Spinal cord (tissue), 9 donors: ENCODE measurements at regions not wholly inside any gene's neighbourhood (a gene's known extent, or its start where the extent isn't known, plus 50 kb on each side); places are given as distances from the start of the nearest gene placed in this dataset.
"Not testable (repeated sequence)": the region's sequence is repeated elsewhere in the genome, so short reads cannot be mapped to it uniquely, and the experiment has no call there.

Source experiments
- DNase-seq, 6 donors: peaks; one replicate each; pipeline versions ENCODE4 v3.0.0 to v3.0.0-alpha.2; 2013 to 2015; ENCODE audit warnings: low spot score in 6 of 6, low read depth in 4 of 6
- H3K27ac ChIP-seq: one replicate; pipeline ENCODE4 v1.5.1; 2013; ENCODE audit warnings: low read depth, low read length, control low read depth
- H3K27me3 ChIP-seq: one replicate; pipeline ENCODE4 v1.6.1; 2013; ENCODE audit warnings: low read length; ENCODE audit not compliant: control insufficient read depth, insufficient read depth
- H3K36me3 ChIP-seq: one replicate; pipeline ENCODE4 v1.6.1; 2013; ENCODE audit warnings: low read length; ENCODE audit not compliant: control insufficient read depth, insufficient read depth
- H3K4me1 ChIP-seq: one replicate; pipeline ENCODE4 v1.6.1; 2013; ENCODE audit warnings: low read length; ENCODE audit not compliant: control insufficient read depth, insufficient read depth
- H3K4me3 ChIP-seq: one replicate; pipeline ENCODE4 v1.5.1; 2013; ENCODE audit warnings: low read depth, low read length, control low read depth
- H3K9me3 ChIP-seq: one replicate; pipeline ENCODE4 v1.6.1; 2013; ENCODE audit warnings: low read length; ENCODE audit not compliant: control insufficient read depth, insufficient read depth
- WGBS: methylation state at CpG from one replicate; pipeline ENCODE4 v1.1.5; 2013; ENCODE audit warnings: missing lambda C conversion rate; ENCODE audit not compliant: insufficient coverage; 5-methylcytosine and 5-hydroxymethylcytosine counted together
- donor health status: healthy.

DNA sequence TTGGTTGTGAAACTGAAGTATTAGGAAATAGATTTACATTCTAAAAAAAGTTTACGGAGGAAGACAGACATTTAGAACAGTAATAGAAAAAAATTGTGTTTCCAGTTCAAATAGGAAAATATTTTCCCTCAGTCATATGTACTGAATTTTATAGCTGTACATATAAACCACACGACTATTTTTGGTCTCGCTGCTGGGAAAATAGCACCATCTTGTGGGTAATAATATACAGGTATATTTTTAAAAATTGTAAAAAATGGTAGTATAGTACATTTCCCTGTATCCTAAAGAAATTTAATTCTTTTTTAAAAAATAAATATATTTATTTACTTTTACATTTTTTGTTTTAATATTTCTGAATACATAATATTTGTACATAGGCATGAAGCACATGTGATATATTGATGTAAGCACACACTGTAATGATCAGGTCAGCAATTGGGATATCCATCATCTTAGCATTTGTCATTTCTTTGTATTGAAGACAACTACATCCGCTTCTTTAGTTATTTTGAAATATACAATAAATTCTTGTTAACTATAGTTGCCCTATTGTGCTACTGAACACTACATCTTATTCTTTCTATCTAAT, 168.6 kb downstream of the ALX1 start:
- H3K9me3 ChIP-seq = no peaks in the 10 kb centered on the region
- no peaks in the 10 kb centered on the region for H3K4me1 ChIP-seq
- H3K27me3 ChIP-seq = no peaks in the 10 kb centered on the region
- peak in 3 of 6 donors; percentile 1 to 63 (median 25) for DNase-seq
- no CpG with 5 or more reads among the region's 4 CpGs for WGBS
- no peaks in the 10 kb centered on the region for H3K36me3 ChIP-seq
- H3K4me3 ChIP-seq = no peak overlapping the region
- H3K27ac ChIP-seq = no peak overlapping the region

DNA sequence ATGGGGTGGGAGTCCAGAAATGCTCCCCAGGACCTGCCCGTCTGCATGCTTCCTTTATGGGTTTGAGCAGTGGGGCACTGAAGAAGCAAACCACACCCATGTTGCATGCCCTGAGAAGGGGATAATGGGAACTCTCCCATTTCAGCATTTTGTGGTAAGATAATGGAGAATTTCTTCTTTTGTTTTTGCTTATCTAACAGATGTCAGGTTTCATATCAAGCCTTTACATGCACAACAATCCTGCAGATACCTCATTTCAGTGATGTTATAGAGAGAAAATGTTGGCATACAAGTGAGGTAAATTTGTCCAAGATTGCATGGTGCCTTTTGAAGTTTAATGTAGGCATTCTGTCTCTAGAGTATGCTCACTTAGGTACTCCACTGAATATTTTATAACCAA, 177.0 kb downstream of the ALX1 start:
- Histone ChIP-seq H3K27ac (no peak overlapping the region), H3K9me3 (no peaks in the 10 kb centered on the region), H3K36me3 (no peaks in the 10 kb centered on the region), H3K4me3 (no peak overlapping the region), H3K4me1 (no peaks in the 10 kb centered on the region), H3K27me3 (no peaks in the 10 kb centered on the region)
- no peak for DNase-seq
- no CpG with 5 or more reads among the region's 1 CpG for WGBS

DNA sequence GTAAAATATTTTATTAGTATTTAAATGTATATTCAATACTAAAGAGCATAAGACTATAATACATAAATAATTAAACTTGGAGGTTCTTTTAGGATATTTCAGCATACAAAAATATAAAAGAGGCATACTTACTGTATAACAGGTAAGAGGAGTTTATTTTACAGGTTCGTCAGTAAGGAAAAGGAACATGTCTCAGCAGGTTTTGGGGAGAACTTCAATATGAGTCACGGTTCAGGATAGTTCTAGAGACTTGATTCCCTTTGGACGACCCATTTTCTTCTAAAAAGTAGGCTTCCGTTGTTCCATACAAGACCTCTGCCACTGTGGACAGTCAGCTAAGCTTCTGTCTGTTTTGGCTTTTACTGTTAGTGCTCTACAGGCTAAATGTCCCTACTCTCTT, 181.1 kb downstream of the ALX1 start:
- WGBS = 91% methylated on average over 4 of the region's 4 CpGs
- DNase-seq = no peak
- Histone ChIP-seq H3K27me3 (no peaks in the 10 kb centered on the region), H3K27ac (no peak overlapping the region), H3K4me1 (no peaks in the 10 kb centered on the region), H3K4me3 (no peak overlapping the region), H3K9me3 (no peaks in the 10 kb centered on the region), H3K36me3 (no peaks in the 10 kb centered on the region)

DNA sequence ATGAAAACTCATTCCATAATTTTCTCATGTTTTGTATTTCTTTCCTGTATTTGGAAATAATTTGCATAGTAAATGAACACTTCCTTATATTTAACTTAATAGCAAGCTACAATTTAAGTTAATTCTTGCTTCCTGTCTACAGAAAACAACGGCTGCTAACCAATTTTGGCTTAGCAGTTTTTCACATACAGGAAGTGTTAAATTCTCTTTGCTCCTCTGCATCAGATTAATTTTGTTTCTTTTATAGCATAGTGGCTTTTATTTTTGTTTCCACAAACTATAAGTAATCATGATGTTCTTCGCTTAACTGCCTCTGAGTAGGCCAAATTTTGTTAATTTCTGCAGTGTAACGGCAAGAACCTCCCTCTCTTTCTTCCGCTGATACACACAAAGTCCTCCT, 182.9 kb downstream of the ALX1 start:
- no CpG with 5 or more reads among the region's 4 CpGs for WGBS
- Histone ChIP-seq H3K27ac (no peak overlapping the region), H3K27me3 (no peaks in the 10 kb centered on the region), H3K4me3 (no peak overlapping the region), H3K9me3 (no peaks in the 10 kb centered on the region), H3K36me3 (no peaks in the 10 kb centered on the region), H3K4me1 (no peaks in the 10 kb centered on the region)
- DNase-seq = no peak

DNA sequence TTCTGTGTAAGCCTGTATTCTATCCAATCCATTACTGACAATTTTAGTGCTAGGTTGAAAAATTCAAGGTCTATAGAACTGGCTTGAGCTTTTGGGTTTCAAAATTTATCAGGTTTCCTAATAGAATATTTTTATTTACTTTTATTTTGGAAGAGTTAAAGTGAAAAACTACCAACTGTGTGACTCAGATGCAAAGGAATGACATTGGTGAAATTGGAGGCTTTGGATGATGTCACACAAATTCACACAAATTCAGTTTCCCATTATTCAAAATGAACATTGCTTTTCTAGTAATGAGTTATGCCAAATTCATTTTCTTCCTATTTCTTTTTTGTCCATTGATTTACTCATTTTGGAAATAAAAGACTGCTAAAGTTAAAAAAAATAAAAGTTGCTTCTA, 186.9 kb downstream of the ALX1 start:
- Histone ChIP-seq H3K4me3 (no peak overlapping the region), H3K27ac (no peak overlapping the region), H3K36me3 (no peaks in the 10 kb centered on the region), H3K27me3 (no peaks in the 10 kb centered on the region), H3K4me1 (no peaks in the 10 kb centered on the region), H3K9me3 (no peaks in the 10 kb centered on the region)
- no peak for DNase-seq

DNA sequence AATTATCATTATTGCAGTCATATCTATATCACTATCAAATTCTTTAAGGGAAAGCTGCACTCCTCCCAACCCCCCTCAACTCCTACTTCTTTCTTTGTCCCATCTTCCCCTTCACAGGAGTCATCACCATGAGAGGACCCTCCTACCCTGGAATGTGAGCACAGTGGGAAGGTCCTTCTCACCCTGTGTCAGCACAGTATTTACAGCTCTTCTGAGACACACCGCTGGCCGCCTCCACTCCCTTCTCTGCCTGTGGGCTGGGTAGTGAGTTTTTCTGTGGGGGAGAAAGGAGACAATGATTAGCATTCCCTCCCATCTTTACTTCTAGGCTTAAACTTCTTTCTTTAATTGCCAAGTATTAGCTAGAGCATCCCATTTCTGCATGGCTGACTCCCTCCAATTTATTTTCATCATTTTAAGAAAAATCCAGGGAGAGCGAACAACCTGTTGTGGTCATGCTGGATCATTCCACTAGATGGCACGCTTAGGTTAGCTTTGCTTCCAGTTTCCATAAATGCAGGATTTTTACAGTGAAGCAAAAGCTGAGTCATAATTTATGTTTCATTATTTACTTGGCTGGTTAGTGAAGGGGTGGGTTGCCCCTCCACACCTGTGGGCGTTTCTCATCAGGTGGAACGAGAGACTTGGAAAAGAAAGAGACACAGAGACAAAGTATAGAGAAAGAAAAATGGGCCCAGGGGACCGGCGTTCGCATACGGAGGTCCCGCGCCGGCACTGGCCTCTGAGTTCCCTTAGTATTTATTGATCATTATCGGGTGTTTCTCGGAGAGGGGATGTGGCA, 188.5 kb downstream of the ALX1 start:
- H3K4me3 ChIP-seq = peak overlapping the region; percentile 40
- WGBS = 2% methylated on average over 4 of the region's 15 CpGs
- no peaks in the 10 kb centered on the region for H3K36me3 ChIP-seq
- DNase-seq = peak; percentile 38 to 93 (median 56)
- H3K9me3 ChIP-seq = no peaks in the 10 kb centered on the region
- no peaks in the 10 kb centered on the region for H3K27me3 ChIP-seq
- no peaks in the 10 kb centered on the region for H3K4me1 ChIP-seq
- no peak overlapping the region for H3K27ac ChIP-seq

DNA sequence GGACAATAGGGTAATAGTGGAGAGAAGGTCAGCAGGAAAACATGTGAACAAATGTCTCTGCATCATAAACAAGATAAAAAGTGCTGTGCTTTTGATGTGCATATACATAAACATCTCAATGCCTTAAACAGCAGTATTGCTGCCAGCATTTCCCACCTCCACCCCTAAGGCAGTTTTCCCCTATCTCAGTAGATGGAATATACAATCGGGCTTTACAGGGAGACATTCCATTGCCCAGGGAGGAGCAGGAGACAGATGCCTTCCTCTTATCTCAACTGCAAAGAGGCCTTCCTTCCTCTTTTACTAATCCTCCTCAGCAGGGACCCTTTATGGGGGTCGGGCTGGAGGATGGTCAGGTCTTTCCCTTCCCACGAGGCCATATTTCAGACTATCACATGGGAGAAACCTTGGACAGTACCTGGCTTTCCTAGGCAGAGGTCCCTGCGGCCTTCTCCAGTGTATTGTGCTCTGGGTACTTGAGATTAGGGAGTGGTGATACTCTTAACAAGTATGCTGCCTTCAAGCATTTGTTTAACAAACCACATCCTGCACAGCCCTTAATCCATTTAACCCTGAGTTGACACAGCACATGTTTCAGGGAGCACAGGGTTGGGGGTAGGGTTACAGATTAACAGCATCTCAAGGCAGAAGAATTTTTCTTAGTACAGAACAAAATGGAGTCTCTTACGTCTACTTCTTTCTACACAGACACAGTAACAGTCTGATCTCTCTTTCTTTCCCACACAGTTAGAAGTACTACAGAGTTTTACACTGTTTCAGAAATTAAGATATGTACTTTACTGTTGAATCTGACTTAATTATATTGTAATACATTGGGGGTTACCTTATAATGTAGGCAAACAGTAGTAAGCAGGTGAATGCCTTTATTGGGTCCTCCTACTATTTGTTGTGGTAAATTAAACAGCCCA, 189.4 kb downstream of the ALX1 start:
- not testable (repeated sequence) for H3K9me3 ChIP-seq, H3K27me3 ChIP-seq, H3K4me1 ChIP-seq, DNase-seq, H3K36me3 ChIP-seq, H3K27ac ChIP-seq
- H3K4me3 ChIP-seq = peak overlapping the region; percentile 40
- no CpG with 5 or more reads among the region's 5 CpGs for WGBS

DNA sequence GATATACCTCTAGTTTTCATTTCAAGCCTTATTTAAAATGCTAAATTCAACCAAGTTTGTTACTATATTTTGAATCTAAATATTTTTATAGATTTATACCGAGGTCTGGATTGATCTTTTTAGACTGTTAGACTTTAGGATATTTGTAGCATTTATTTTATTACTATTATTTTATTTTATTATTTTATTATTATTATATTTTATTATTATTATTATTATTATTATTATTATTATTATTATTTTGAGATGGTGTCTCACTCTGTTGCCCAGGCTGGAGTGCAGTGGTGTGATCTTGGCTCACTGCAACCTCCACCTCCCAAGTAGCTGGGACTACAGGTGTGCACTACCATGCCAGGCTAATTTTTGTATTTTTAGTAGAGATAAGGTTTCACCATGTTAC, 195.3 kb downstream of the ALX1 start:
- H3K27ac ChIP-seq, H3K4me3 ChIP-seq, H3K4me1 ChIP-seq, H3K9me3 ChIP-seq, DNase-seq, H3K27me3 ChIP-seq, H3K36me3 ChIP-seq: not testable (repeated sequence)
- no CpG with 5 or more reads among the region's 1 CpG for WGBS

DNA sequence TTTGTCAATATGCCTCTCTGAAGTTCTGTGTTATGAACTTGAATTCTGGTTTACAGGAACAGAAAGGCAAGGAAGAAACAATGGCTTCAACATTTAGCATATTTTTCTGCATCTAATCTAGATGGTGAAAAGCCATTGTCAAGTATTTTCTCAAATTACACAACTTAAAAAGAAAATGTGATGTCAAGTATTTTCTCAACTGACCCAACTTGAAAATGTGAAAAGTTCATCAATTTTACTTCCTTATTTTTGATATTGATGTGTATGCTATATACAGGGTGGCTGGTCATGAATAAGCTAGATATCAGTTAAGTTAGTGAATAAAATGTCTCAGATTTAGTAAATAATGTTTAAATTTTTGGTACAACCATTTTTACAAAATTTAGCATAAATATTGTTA, 196.7 kb downstream of the ALX1 start:
- no peaks in the 10 kb centered on the region for H3K27me3 ChIP-seq
- no peak overlapping the region for H3K27ac ChIP-seq
- H3K4me3 ChIP-seq = no peak overlapping the region
- no peaks in the 10 kb centered on the region for H3K4me1 ChIP-seq
- no peaks in the 10 kb centered on the region for H3K9me3 ChIP-seq
- DNase-seq = no peak
- no peaks in the 10 kb centered on the region for H3K36me3 ChIP-seq
